HEK293 (cell line): ENCODE measurements at regions not wholly inside any gene's neighbourhood (a gene's known extent, or its start where the extent isn't known, plus 50 kb on each side); places are given as distances from the start of the nearest gene placed in this dataset.
A peak's percentile ranks its signal among the peaks of the same experiment; 100 is the strongest.

Experiments
- CTCF ChIA-PET: fragments of 350-600 bp; formaldehyde crosslinking; extraction: SDS; loops from one replicate; lab custom pipeline; 2021; ENCODE audit warnings: antibody characterized with exemption; lab: Yijun Ruan, JAX
- POLR2A ChIA-PET: fragments of 300-600 bp; formaldehyde crosslinking; extraction: SDS; loops from one replicate; lab custom pipeline; 2020; ENCODE audit warnings: antibody characterized with exemption, inconsistent platforms; lab: Yijun Ruan, JAX
- H3K27ac ChIP-seq: fragments of 200-500 bp; sonication (Bioruptor generic); 2 replicates; pipeline ENCODE4 v1.5.1; 2014; ENCODE audit warnings: low read depth, low read length, control low read depth, inconsistent platforms; ENCODE audit errors: extremely low read depth
- H3K36me3 ChIP-seq, 2 experiments: fragments of 200-500 bp in 1 of 2; sonication (Bioruptor generic) in 1 of 2; 1 replicate in 1 of 2; 2 replicates in 1 of 2; pipeline ENCODE4 v1.5.1; 2014 to 2017; ENCODE audit warnings: inconsistent platforms in 2 of 2, low read length in 2 of 2; ENCODE audit not compliant: control insufficient read depth in 2 of 2, insufficient read depth in 1 of 2
- H3K4me1 ChIP-seq: fragments of 200-500 bp; sonication (Bioruptor generic); 2 replicates; pipeline ENCODE4 v1.5.1; 2014; ENCODE audit warnings: mild to moderate bottlenecking, low read length, inconsistent platforms; ENCODE audit not compliant: control insufficient read depth, insufficient read depth
- H3K4me3 ChIP-seq: 2 replicates; pipeline ENCODE4 v1.5.1; 2011; ENCODE audit warnings: low read depth, mild to moderate bottlenecking, control low read depth, low read length, moderate library complexity
- H3K9me3 ChIP-seq: fragments of 200-500 bp; sonication (Bioruptor generic); 2 replicates; pipeline ENCODE4 v1.5.1; 2014; ENCODE audit warnings: low read depth, low read length, inconsistent platforms; ENCODE audit not compliant: control insufficient read depth, insufficient read depth
- BCL11B ChIP-seq: fragments of 450-650 bp; formaldehyde crosslinking; IDR thresholded peaks from 2 replicates; pipeline ENCODE4 v1.5.1; 2016; ENCODE audit warnings: low read depth, missing biosample characterization, missing genetic modification characterization
- GLI4 ChIP-seq: fragments of 450-650 bp; formaldehyde crosslinking; IDR thresholded peaks from 2 replicates; pipeline ENCODE4 v1.5.1; 2016; ENCODE audit warnings: missing biosample characterization, missing genetic modification characterization
- REPIN1 ChIP-seq: fragments of 450-650 bp; formaldehyde crosslinking; IDR thresholded peaks from 2 replicates; pipeline ENCODE4 v1.5.1; 2017; ENCODE audit warnings: missing biosample characterization, missing genetic modification characterization, low read depth
- SP3 ChIP-seq: fragments of 450-650 bp; formaldehyde crosslinking; IDR thresholded peaks from 2 replicates; pipeline ENCODE4 v1.5.1; 2016; ENCODE audit warnings: missing biosample characterization, missing genetic modification characterization
- TSHZ1 ChIP-seq: fragments of 450-650 bp; formaldehyde crosslinking; IDR thresholded peaks from 2 replicates; pipeline ENCODE4 v1.5.1; 2016; ENCODE audit warnings: missing biosample characterization, missing genetic modification characterization, borderline replicate concordance
- ZBTB26 ChIP-seq: fragments of 450-650 bp; formaldehyde crosslinking; optimal IDR thresholded peaks from 2 replicates; pipeline ENCODE3; 2016; ENCODE audit warnings: missing biosample characterization, mild to moderate bottlenecking, missing genetic modification characterization
- ZBTB48 ChIP-seq: fragments of 450-650 bp; formaldehyde crosslinking; IDR thresholded peaks from 2 replicates; pipeline ENCODE4 v1.5.1; 2016; ENCODE audit warnings: missing biosample characterization, missing genetic modification characterization
- ZBTB8A ChIP-seq: fragments of 450-650 bp; formaldehyde crosslinking; IDR thresholded peaks from 2 replicates; pipeline ENCODE4 v1.5.1; 2016; ENCODE audit warnings: missing biosample characterization, missing genetic modification characterization
- ZNF394 ChIP-seq: fragments of 450-650 bp; formaldehyde crosslinking; IDR thresholded peaks from 2 replicates; pipeline ENCODE4 v1.5.1; 2016; ENCODE audit warnings: missing biosample characterization, missing genetic modification characterization, mild to moderate bottlenecking, moderate library complexity, borderline replicate concordance
- ZNF416 ChIP-seq: fragments of 450-650 bp; formaldehyde crosslinking; IDR thresholded peaks from 2 replicates; pipeline ENCODE4 v1.5.1; 2016; ENCODE audit warnings: missing biosample characterization, missing genetic modification characterization
- ZNF473 ChIP-seq: fragments of 450-650 bp; formaldehyde crosslinking; IDR thresholded peaks from 2 replicates; pipeline ENCODE4 v1.5.1; 2017; ENCODE audit warnings: missing biosample characterization, missing genetic modification characterization
- ZNF501 ChIP-seq: fragments of 450-650 bp; formaldehyde crosslinking; IDR thresholded peaks from 2 replicates; pipeline ENCODE4 v1.5.1; 2016; ENCODE audit warnings: missing biosample characterization, missing genetic modification characterization
- ZNF510 ChIP-seq: fragments of 450-650 bp; formaldehyde crosslinking; IDR thresholded peaks from 2 replicates; pipeline ENCODE4 v1.5.1; 2018; ENCODE audit warnings: mild to moderate bottlenecking, missing genetic modification characterization, missing biosample characterization; ENCODE audit not compliant: insufficient replicate concordance
- ZNF518A ChIP-seq: fragments of 450-650 bp; formaldehyde crosslinking; conservative IDR thresholded peaks from 2 replicates; pipeline ENCODE4 v1.5.1; 2016; ENCODE audit warnings: low read depth, missing biosample characterization, missing genetic modification characterization
- ZNF530 ChIP-seq: fragments of 450-650 bp; formaldehyde crosslinking; IDR thresholded peaks from 2 replicates; pipeline ENCODE4 v1.5.1; 2016; ENCODE audit warnings: low read depth, missing biosample characterization, missing genetic modification characterization
- ZNF623 ChIP-seq: fragments of 450-650 bp; formaldehyde crosslinking; IDR thresholded peaks from 2 replicates; pipeline ENCODE4 v1.5.1; 2016; ENCODE audit warnings: missing biosample characterization, missing genetic modification characterization
- ZNF654 ChIP-seq: fragments of 450-650 bp; formaldehyde crosslinking; IDR thresholded peaks from 2 replicates; pipeline ENCODE4 v1.5.1; 2016; ENCODE audit warnings: low read depth, missing biosample characterization, missing genetic modification characterization
- TF ChIP-seq, protein P1 (sequence below): fragments of 450-650 bp; formaldehyde crosslinking; IDR thresholded peaks from 2 replicates; pipeline ENCODE4; 2016; ENCODE audit warnings: missing biosample characterization, missing genetic modification characterization
- TF ChIP-seq, protein P2 (sequence below): fragments of 450-650 bp; formaldehyde crosslinking; IDR thresholded peaks from 2 replicates; pipeline ENCODE4 v1.5.1; 2016; ENCODE audit warnings: missing biosample characterization, missing genetic modification characterization
- TF ChIP-seq, protein P3 (sequence below): fragments of 450-650 bp; IDR thresholded peaks from 2 replicates; pipeline ENCODE4 v1.5.1; 2018; ENCODE audit warnings: missing biosample characterization, mild to moderate bottlenecking, missing genetic modification characterization

GRCh38 chr7:86045197-86045596 is 598.5 kb upstream of the GRM3 start (continued):
- TF ChIP-seq ZNF518A (tag by site-specific recombination) (peak; percentile 77), ZNF623 (tag by site-specific recombination) (peak; percentile 58), ZNF394 (tag by site-specific recombination) (peak; percentile 76), ZNF654 (tag by site-specific recombination) (peak; percentile 11; the same call in 1 of the 2 replicates), ZBTB8A (tag by site-specific recombination) (0 out of 2 replicates have a peak, but pooled peaks have one; percentile 32), ZNF510 (tag by site-specific recombination) (peak; percentile 72)

DNA sequence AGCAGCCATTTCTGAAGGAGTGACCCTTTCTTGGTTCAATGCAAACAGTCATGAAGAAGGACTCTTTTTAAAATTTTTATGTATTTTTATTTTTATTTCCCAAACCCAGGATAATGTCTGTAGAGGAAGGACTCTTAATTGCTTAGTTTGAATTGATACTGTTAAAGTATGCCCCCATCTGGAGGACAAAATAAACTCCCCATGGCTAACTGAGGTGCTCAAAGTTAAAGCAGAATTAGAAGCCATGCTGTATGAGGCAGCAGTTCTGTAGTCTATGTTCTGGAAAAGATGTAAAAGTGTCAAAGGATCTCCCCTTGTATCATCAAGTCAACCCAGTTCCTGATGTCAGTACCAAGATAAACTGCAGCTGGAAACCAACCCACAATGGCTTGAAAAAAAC is 617.9 kb upstream of the GRM3 start:
- no peak overlapping the region for H3K4me3 ChIP-seq
- POLR2A ChIA-PET = no interaction called here
- no peaks in the 10 kb centered on the region for H3K36me3 ChIP-seq
- no peaks in the 10 kb centered on the region for H3K9me3 ChIP-seq
- no peak overlapping the region for H3K27ac ChIP-seq
- no peaks in the 10 kb centered on the region for H3K4me1 ChIP-seq
- no peak for TF ChIP-seq ZNF530 (tag by site-specific recombination)
- TF ChIP-seq ZNF416 = no peak
- TF ChIP-seq SP3 (tag by site-specific recombination) = no peak
- TF ChIP-seq, protein P1, sequence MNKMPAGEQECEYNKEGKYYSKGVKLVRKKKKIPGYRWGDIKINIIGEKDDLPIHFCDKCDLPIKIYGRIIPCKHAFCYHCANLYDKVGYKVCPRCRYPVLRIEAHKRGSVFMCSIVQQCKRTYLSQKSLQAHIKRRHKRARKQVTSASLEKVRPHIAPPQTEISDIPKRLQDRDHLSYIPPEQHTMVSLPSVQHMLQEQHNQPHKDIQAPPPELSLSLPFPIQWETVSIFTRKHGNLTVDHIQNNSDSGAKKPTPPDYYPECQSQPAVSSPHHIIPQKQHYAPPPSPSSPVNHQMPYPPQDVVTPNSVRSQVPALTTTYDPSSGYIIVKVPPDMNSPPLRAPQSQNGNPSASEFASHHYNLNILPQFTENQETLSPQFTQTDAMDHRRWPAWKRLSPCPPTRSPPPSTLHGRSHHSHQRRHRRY (tag by site-specific recombination) = no peak
- TF ChIP-seq ZNF473 (tag by site-specific recombination) = no peak
- TF ChIP-seq, protein P2, sequence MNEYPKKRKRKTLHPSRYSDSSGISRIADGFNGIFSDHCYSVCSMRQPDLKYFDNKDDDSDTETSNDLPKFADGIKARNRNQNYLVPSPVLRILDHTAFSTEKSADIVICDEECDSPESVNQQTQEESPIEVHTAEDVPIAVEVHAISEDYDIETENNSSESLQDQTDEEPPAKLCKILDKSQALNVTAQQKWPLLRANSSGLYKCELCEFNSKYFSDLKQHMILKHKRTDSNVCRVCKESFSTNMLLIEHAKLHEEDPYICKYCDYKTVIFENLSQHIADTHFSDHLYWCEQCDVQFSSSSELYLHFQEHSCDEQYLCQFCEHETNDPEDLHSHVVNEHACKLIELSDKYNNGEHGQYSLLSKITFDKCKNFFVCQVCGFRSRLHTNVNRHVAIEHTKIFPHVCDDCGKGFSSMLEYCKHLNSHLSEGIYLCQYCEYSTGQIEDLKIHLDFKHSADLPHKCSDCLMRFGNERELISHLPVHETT = no peak
- TF ChIP-seq TSHZ1 (tag by site-specific recombination) = no peak
- TF ChIP-seq ZBTB48 (tag by site-specific recombination) = no peak
- TF ChIP-seq, protein P3, sequence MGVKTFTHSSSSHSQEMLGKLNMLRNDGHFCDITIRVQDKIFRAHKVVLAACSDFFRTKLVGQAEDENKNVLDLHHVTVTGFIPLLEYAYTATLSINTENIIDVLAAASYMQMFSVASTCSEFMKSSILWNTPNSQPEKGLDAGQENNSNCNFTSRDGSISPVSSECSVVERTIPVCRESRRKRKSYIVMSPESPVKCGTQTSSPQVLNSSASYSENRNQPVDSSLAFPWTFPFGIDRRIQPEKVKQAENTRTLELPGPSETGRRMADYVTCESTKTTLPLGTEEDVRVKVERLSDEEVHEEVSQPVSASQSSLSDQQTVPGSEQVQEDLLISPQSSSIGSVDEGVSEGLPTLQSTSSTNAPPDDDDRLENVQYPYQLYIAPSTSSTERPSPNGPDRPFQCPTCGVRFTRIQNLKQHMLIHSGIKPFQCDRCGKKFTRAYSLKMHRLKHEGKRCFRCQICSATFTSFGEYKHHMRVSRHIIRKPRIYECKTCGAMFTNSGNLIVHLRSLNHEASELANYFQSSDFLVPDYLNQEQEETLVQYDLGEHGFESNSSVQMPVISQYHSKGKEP (tag by site-specific recombination) = no peak
- no peak for TF ChIP-seq BCL11B
- no peak for TF ChIP-seq REPIN1
- no peak for TF ChIP-seq ZNF501
- no peak for TF ChIP-seq ZBTB26 (tag by site-specific recombination)
- no peak for TF ChIP-seq GLI4 (tag by site-specific recombination)
- CTCF ChIA-PET = no interaction called here
